ENCODE measurements at regions not wholly inside any gene's neighbourhood (a gene's known extent, or its start where the extent isn't known, plus 50 kb on each side); places are given as distances from the start of the nearest gene placed in this dataset.

DNA sequence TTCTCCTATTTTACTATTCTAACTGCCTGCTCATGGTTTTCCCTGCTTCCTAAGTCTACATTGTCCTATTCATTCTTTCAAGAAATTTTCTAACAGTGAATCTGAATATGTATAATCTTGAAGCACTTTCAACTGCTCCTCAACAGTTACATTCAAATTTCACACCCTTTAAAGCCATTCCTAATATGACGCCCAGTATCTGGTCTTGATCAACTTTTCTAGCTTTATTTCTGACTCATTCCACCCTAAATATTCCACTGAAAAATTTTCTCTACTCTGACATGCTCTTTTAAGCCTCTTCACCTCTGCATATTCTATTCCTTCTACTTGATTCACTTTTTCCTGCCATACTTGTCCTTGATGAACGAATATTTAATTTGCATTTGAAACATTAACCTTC is 1893.9 kb upstream of the PIK3C3 start:
- DNase-seq (ENCODE audit: low read depth in 2 of 2): no peak

DNA sequence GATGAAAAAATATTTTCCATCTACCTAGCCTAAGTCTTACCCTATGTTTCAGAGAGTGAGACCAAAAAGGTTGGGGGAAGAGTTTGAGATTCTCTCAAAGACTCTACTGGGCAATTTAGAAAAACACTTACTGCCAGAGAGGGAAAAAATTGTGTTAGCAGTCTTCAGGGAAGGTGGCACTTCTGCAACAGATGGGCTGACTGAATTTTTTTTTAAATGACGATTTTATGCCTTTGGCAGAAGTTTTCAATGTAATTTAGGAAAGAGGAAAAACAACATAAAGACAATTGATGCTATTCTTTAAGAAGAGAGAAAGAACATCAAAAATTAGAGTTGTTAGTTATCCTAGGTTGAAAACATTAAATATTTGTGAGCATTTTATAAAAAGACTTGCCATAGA is 1894.5 kb upstream of the PIK3C3 start:
- DNase-seq (ENCODE audit: low read depth in 2 of 2): no peak

DNA sequence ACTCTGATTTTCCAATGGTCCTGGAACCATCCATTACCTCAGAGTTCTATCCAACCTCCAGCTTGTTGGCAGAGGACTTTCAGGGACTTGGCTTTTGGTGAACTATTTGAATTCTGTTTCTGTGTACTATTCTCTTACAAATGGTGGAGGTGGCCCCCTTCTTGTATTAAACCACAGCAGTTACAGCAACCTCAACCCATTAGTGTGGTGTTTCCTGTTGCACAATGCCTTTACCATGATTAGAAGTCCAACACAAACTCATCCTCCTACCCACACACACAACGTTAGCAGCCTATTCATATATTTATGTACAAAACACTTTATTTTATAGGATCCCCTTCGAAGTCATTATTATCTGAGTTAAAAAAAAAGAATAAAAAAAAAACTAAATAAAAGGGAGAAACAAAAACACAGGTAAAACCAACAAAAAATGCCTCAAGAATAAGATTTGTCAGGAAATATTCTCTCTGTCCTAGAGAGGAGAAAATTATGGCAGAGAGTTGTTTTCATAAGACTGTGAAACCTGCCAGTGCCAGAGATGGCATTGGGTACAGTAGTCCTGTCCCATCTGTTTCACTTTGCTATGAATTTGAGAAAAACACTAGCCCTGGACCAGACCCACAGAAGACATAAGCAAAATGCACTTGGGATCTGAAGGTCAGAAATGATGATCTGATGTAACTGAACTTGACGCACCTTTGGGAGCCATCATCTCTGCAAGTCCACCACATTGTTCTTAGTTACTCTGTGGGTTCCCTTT is 1896.0 kb upstream of the PIK3C3 start:
- no peak for DNase-seq (ENCODE audit: low read depth in 2 of 2)

DNA sequence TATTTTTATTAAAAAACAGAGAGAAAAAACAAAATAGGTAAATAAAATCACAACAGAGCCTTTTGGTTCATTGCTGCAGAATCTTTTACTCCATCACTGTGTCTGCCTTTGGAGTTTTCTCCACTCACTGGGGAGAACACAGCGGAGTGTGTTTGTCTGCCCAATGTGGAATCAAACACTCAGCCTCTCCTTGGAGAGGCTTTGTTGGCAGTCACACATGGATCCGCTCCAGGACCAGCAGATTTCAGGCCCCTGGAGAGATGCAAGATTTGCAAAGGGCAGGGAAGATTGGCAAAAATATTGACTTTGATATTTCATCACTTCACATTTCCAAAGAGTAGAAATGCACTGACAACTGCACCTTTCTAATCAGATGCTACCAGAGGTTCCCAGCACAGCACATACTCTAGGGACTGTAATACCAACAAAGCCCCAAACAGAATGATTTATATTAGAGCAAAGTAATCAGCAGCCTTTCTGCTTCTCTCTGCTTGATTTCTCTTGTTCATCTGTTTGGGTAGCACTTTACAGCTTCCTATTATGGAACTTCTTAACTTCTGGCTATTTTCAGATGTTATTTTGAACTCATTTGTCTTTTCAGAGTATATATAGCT is 1898.8 kb upstream of the PIK3C3 start:
- DNase-seq (ENCODE audit: low read depth in 2 of 2): no peak

DNA sequence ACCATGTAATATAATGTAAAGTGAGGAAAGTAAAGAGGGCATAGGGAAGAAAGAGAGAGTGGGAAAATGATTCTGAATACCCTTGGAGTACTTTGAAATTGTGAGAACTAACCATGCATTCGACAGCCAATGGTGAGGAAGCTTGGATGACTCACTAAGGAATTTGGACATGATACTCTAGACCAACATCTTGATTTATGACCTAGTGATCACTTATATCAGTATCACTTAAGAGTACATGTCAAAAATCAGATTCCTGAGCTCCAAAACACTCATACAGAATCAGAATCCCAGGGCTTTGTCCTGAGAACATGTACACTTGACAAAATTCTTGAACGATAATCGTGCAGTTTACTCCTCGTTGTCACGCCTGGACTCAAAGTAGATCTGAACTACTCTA is 1899.8 kb upstream of the PIK3C3 start:
- no peak for DNase-seq (ENCODE audit: low read depth in 2 of 2)

DNA sequence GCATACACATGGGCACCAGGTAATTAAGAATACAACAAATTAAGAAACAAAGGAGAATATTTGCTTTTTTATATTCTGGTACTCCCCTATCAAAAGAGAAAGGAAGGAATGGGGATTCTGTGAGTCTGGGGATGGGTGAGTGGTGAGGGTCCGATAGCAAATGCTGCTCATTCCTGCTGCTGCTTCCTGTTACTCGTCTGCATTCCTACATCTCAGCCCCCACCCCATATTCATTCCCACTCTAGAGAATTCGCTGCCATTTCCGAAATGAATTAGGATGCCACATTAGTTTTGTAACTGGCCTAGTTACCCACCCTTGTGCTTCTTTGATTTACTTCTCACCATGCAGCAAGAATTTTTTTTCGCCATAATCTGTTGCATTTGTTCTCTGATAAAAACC is 1905.3 kb upstream of the PIK3C3 start:
- DNase-seq (ENCODE audit: low read depth in 2 of 2): no peak

DNA sequence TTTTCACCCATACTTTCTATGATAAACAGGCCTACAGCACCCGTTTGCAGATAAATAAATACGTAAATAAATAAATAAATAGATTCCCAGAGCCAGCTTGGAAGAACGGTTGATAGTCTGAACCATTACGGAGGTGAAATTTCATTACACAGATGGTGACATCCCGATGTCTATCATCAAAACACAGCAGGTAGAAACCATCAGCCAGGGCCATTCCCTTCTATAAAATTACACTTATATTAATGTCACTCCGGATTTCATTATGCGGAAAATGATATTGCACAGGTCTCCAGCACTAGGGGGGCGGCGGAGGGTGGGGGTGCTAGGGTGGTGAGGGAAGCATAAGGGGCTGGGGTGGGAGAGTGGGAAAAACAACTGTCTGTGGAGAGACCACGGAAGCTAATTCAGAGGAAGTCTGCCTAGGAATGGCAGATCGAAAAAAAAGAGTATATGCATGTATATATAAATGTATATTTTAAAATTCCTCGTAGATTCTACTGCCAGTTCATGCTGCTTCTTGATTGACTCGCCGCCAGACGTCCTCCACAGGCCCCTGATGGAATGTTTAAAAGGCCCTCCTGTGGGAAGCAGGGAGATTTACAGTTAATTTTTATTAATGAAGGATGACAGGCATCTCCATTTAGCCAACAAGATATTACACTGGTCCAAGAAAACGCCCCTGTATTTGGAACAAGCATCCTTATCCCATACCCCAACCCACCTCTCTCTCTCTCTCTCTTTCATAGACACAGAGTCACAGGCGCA is 1906.0 kb upstream of the PIK3C3 start:
- DNase-seq (ENCODE audit: low read depth in 2 of 2): no peak

DNA sequence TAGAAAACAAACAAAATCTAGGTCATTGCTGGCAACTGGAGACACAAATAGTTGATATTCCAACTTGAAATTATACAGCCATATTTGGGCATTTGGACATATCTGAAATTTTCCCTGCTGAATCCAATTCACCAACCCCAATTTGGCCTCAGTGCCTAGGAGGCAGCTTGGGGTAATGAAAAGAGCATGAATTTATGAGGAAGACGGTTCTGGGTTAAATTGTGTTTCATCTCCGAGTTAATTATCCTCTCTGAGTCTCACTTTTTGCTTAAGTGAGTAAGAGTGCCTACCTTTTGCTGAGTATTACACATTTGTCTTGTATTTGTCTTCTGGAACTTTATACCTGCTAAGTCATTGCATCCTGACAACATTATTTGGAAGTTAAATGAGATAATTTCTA is 1906.8 kb upstream of the PIK3C3 start:
- no peak for DNase-seq (ENCODE audit: low read depth in 2 of 2)

DNA sequence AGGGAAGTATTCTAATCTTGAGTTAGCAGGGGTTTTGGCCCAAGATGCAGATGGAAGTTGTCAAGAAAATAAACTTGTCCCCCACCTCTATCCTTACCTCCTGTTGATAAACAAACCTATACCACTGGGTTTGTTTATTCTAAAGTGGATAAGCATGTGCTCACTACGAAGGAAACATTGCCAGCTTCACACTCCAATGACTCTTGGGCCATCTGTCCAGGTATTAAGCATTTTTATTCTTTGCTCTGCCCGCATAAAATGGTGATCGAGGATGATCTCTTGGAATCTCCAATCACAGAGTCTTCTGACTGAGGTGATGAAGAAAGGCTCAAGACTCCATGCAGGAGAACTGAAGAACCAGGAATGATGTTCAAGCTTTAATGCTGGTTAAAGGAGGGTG is 1908.4 kb upstream of the PIK3C3 start:
- no peak for DNase-seq (ENCODE audit: low read depth in 2 of 2)

DNA sequence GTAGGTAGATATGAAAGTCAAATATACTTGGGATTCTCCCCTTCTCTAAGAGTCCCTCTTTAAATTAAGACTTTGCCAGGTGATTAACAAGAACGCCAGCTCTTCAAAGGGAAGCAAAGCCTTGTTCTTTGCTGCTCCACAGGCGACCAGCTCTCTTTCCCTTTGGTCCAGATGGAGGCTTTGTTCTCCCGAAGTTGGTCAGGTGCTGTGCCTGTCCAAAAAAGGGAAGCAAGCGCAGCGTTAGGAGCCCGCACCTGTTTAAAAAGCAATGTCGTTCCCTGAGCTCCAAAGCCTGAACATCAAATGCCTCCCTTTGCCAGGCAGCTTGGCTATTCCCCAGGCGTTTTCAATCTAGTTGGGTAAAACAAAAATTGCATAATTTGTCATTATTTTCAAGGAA is 1913.1 kb upstream of the PIK3C3 start:
- no peak for DNase-seq (ENCODE audit: low read depth in 2 of 2)

DNA sequence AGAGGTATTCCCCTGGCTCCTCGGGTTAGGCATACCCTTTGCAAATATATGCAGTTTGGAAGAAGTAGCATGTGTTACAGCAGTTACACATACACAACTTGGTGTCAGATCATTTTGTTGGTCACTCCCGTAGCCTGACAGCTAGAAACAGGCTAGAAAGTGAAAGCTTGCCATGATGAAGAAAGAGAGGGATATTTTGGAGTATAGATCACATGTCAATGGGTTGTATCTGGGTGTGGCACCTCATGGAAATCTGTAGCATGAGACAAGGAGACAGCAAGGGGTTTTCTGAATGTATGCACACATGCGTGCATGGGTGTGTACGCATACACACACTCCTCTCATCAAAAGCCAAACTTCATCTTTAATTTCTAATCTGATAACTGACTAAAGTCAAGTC is 1914.5 kb upstream of the PIK3C3 start:
- no peak for DNase-seq (ENCODE audit: low read depth in 2 of 2)

DNA sequence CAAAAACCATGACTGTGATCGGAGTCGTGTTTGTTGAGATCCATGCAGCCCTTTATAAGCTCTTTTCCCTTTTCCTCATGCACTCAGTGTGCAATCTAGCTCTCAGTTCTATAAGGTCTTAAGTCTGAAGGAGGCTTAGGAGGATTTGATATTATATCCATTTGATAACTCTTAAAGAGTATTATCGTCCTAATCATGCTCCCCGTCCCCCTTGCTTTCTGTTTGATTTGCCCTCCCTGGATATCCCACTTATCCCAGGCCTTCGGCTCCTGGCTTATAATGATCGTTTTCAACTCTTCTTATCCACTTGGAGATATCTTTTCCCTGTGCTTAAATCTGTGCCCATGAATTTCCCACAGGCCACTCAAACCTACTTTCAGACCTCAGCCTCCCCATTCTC is 1917.7 kb upstream of the PIK3C3 start:
- DNase-seq (ENCODE audit: low read depth in 2 of 2): no peak

DNA sequence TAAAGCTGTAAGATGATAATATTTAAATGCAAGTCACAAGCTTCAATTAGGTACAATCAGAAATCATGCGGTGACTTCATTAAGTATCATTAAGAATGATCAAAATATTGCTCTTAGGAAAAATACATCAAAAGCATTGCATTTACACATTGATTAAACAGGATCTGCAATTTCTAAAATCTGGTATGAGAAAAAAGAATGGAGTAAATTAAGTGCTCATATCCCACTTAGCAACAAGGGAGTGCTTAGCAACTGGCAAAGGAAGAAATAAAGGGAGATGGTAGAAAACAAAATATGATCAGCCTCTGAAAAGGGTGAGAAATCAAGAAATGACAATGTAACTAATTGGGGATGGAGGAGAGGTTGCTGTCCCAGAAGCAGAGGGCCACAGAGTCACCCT is 1918.2 kb upstream of the PIK3C3 start:
- DNase-seq (ENCODE audit: low read depth in 2 of 2): no peak

DNA sequence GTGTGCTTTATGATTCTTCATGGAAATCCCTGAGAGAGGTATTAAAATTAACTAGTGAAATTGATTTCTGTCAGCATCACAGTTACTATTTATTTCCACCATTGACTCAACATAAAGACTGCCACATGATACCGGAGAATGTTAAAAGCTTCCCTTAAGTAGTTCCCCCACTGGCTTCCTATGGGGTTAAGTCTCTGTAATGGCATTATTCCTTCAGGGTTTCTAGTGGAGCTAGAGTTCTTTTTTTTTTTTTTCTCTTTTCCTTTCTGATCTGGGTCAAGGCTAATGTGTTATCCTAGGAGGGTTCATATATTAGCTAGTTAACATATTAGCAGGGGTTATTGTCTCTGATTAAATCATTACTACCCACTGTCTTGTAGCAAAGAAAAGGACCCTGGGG is 1919.1 kb upstream of the PIK3C3 start:
- no peak for DNase-seq (ENCODE audit: low read depth in 2 of 2)

DNA sequence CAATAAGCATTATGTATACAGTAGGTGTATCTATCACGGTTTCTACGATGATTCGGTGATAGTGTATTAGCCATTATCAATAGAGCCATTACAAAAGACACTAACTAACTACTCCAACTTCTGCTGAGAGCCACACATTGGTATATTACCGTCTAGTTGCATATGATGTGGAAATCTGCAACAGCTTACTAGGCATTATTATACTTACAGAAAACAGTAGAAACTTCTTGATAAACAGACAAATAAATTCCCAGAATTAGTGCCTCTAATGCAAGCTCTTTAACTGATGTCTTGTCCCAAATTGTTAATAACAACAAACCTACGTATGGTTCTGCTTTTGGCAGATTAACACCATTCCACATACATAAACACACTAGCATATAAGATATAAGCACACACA is 1923.0 kb upstream of the PIK3C3 start:
- no peak for DNase-seq (ENCODE audit: low read depth in 2 of 2)

DNA sequence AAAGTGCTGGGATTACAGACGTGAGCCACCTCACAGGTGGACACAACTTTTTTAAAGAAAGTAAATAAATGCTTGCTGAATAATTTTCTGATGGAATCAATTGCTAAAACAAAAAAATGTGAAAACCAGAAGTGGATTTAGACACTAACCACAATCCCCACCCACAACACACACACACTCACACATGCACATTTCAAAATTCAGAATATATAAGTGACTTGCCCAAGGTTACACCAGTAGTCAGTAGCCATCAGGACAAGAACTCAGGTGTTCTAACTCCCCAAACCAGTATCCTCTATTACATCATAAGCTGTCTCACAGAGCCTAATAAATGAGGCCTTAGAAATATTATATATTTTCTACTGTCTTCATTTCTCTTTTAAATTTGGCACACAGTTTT is 1923.6 kb upstream of the PIK3C3 start:
- DNase-seq (ENCODE audit: low read depth in 2 of 2): no peak

DNA sequence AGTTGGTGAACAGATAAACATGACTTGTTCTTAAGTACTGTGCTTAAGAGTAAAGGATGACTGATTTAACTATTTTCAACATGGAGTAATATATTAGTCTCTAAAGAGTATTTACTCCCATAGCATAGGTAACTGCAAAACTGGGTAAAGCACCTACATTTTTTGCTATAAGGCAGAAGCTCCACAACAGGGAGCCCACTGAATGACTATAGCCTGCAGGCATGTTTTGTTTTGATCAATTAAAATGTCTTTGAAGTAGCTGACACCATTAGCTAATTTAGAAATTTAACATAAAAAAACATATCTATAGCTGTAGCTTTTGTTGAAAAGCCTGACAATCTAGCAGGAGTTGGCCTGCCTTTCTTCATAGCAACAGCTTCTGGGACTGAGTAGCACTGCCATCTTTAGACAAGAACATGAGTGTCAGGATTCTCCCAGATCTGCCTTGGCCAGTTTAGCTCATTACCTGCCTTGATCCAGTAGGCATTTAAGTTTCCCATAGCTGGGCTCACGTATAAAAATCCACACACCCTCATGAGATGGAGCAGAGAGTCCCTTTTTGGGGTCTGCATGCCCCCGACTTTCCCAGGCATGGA is 1935.1 kb upstream of the PIK3C3 start:
- DNase-seq (ENCODE audit: low read depth in 2 of 2): no peak

DNA sequence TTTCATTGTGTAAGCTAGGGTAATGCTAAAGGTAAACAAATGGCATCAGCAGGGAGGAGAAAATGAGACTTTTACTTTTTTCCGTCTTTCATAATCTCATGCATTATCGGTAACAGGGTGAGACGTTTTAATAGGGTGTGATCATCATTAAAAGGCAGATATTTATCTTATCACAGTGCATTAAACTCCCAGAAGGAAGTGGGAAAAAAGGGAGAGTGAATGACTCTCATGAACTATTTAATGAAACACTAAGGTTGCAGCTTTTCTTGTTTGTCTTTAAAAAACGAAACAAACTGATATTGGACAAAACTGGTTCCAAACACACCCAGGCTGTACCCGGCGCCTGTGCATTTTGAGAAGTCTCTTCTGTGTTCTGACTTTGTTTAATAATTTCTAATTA is 1936.8 kb upstream of the PIK3C3 start:
- DNase-seq (ENCODE audit: low read depth in 2 of 2): no peak

DNA sequence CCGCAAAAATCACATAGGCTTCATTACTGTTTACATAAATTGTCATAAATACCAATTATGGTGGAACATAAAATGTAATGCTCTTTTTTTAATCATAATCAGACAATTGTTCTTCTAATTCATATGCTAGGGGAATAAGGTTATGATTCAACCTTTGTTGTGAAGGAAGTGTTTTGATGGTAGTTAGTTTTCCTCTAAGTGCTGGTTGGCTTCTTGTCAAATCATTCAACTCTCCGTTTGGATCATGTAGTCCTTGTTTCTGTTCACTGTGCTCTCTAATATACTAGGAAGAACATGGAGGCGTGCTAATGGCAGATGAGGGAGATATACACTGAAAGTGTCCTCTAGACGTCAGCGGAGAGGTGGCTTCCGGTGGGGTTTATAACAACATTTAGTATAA is 1938.0 kb upstream of the PIK3C3 start:
- DNase-seq (ENCODE audit: low read depth in 2 of 2): no peak

DNA sequence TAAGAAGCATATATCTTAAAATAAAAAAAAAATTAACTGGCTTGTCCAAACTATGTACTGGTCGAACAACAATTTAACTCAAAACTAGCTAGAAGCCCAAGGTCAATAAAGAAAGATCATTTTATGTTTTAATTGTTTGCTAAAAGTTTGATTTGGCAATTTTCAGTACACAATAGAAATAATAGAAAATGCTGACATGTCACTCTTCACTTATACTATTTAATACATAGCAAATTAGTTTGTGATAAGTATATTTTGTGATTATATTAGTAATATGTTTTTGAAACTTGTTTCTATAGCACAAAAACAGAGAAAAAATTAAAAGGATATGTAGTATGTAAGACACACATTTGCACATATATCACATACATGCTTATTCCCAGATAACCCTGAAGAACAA is 1938.6 kb upstream of the PIK3C3 start:
- DNase-seq (ENCODE audit: low read depth in 2 of 2): no peak

DNA sequence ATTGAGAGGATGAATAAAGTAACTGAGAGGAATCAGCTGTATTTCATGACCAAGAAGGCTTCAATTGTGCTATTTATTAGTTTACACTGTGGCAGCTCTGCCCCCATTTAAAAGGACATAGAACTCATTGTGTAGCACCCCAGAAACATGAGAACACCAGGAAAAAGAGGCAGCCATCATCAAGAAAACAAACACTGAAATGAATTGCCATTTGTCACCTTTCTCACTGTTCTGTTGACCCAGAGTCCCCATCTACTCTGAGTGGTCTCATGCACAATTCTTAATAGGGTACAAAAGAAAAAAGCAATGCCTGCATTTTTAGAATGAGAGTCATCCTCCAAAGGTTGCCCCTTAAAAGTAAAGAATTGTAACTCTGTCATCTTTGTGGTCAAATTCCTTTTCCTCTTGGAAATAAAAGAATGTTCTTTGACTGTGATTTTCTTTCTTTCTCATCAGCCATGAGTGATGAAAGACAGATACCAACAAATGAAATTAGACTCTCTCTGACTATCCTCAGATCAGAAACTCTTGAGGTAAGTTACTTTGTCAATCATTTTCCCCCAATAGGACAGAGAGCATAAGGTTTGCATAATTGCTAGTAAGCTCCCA is 1941.9 kb upstream of the PIK3C3 start:
- no peak for DNase-seq (ENCODE audit: low read depth in 2 of 2)

DNA sequence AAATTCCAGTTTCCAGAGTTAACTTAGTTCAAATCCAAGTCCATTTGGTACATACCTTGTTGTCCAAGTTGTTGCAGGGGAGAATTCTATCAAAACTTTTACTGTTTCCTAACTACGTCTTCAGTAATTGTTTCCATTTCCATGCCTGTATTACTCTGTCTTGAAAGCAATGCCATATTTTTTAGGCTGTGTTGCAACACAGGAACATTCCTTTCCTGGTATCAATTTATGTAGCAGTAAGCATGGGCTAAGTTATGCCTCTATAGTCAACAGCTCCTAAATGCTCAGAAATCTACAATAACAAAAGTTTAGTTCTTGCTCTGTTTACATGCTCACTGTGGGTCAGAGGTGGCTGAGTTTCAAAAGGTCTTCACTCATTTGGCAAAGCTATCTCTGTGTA is 1943.8 kb upstream of the PIK3C3 start:
- no peak for DNase-seq (ENCODE audit: low read depth in 2 of 2)

All from stimulated activated CD4-positive, alpha-beta T cell treated with anti-CD3 and anti-CD28 coated beads, Interleukin-1b, Interleukin-23, amount 100 ng/mL, for 4 hours (primary cell).